DOHH2 (cell line): ENCODE measurements at regions not wholly inside any gene's neighbourhood (a gene's known extent, or its start where the extent isn't known, plus 50 kb on each side); places are given as distances from the start of the nearest gene placed in this dataset.

Experiments used
- H3F3A ChIP-seq: fragments of 200-600 bp; sonication (generic), shearing (Covaris generic); 2 replicates; pipeline ENCODE4 v1.6.0; 2016; ENCODE audit warnings: antibody characterized with exemption, mild to moderate bottlenecking; ENCODE audit not compliant: control insufficient read depth, insufficient read depth
- H3K27ac ChIP-seq: fragments of 200-600 bp; sonication (generic); 2 replicates; pipeline ENCODE4 v1.5.1; 2014; ENCODE audit warnings: low read depth, mild to moderate bottlenecking, low read length, moderate library complexity
- H3K27me3 ChIP-seq: fragments of 200-600 bp; sonication (generic); 2 replicates; pipeline ENCODE4 v1.6.1; 2014; ENCODE audit warnings: mild to moderate bottlenecking, low read length, mixed read lengths; ENCODE audit not compliant: control insufficient read depth
- H3K36me3 ChIP-seq: fragments of 200-600 bp; sonication (generic); 2 replicates; pipeline ENCODE4 v1.6.1; 2014; ENCODE audit warnings: mild to moderate bottlenecking, low read length, moderate library complexity, mixed read lengths; ENCODE audit not compliant: control insufficient read depth
- H3K4me1 ChIP-seq: fragments of 200-600 bp; sonication (generic); 2 replicates; pipeline ENCODE4 v1.6.1; 2014; ENCODE audit warnings: mild to moderate bottlenecking, low read length, mixed read lengths; ENCODE audit not compliant: control insufficient read depth
- H3K4me2 ChIP-seq: fragments of 200-600 bp; sonication (generic); 2 replicates; pipeline ENCODE4 v1.6.0; 2014; ENCODE audit warnings: mild to moderate bottlenecking, low read length, moderate library complexity
- H3K4me3 ChIP-seq: fragments of 200-600 bp; sonication (generic); 2 replicates; pipeline ENCODE4 v1.5.1; 2014; ENCODE audit warnings: mild to moderate bottlenecking, low read length, mixed read lengths
- H3K79me2 ChIP-seq: fragments of 200-600 bp; sonication (generic); 2 replicates; pipeline ENCODE4 v1.6.1; 2014; ENCODE audit warnings: mild to moderate bottlenecking, low read length, mixed read lengths; ENCODE audit not compliant: control insufficient read depth
- H3K9me2 ChIP-seq: fragments of 200-600 bp; sonication (generic); replicated peaks from 2 replicates; pipeline ENCODE4 v1.6.1; 2014; ENCODE audit warnings: mild to moderate bottlenecking, low read length, mixed read lengths; ENCODE audit not compliant: control insufficient read depth
- H3K9me3 ChIP-seq: fragments of 200-600 bp; sonication (generic); 2 replicates; pipeline ENCODE4 v1.6.1; 2014; ENCODE audit warnings: antibody characterized with exemption, low read length, mixed read lengths; ENCODE audit not compliant: control insufficient read depth, insufficient read depth
- H4K20me1 ChIP-seq: fragments of 200-600 bp; sonication (generic); 2 replicates; pipeline ENCODE4 v1.6.0; 2014; ENCODE audit warnings: low read depth, mild to moderate bottlenecking, antibody characterized with exemption, low read length, moderate library complexity; ENCODE audit not compliant: control insufficient read depth, insufficient read depth
- CTCF ChIP-seq: fragments of 200-600 bp; sonication (generic); IDR thresholded peaks from one replicate; pipeline ENCODE4 v1.5.1; 2014; ENCODE audit warnings: antibody characterized with exemption, mild to moderate bottlenecking, low read depth, low read length; ENCODE audit not compliant: poor library complexity, severe bottlenecking
- EZH2phosphoT487 ChIP-seq: fragments of 200-600 bp; sonication (generic); IDR thresholded peaks from 2 replicates; pipeline ENCODE4 v1.6.1; 2017; ENCODE audit warnings: borderline replicate concordance, mild to moderate bottlenecking, antibody characterized with exemption, low read length, moderate library complexity, mixed read lengths

GRCh38 chr10:6999232-6999925, 411.5 kb downstream of the SFMBT2 start:
- no peaks in the 10 kb centered on the region for H3K4me1 ChIP-seq
- H3F3A ChIP-seq = no peaks in the 10 kb centered on the region
- H3K4me3 ChIP-seq = no peak overlapping the region
- H3K27me3 ChIP-seq = no peaks in the 10 kb centered on the region
- H3K4me2 ChIP-seq = no peak overlapping the region
- no peak for TF ChIP-seq EZH2phosphoT487
- no peak for TF ChIP-seq CTCF
- H4K20me1 ChIP-seq = no peaks in the 10 kb centered on the region
- H3K9me3 ChIP-seq = no peaks in the 10 kb centered on the region
- H3K36me3 ChIP-seq = no peaks in the 10 kb centered on the region
- no peaks in the 10 kb centered on the region for H3K9me2 ChIP-seq
- no peak overlapping the region for H3K27ac ChIP-seq
- no peaks in the 10 kb centered on the region for H3K79me2 ChIP-seq

- H4K20me1 ChIP-seq = no peaks in the 10 kb centered on the region
- no peaks in the 10 kb centered on the region for H3K4me1 ChIP-seq
- no peak overlapping the region for H3K27ac ChIP-seq
- H3K79me2 ChIP-seq = no peaks in the 10 kb centered on the region
- H3K9me2 ChIP-seq = no peaks in the 10 kb centered on the region
- no peak for TF ChIP-seq CTCF
- TF ChIP-seq EZH2phosphoT487 = no peak
- H3K4me3 ChIP-seq = no peak overlapping the region
- H3K36me3 ChIP-seq = no peaks in the 10 kb centered on the region
- no peaks in the 10 kb centered on the region for H3K9me3 ChIP-seq
- no peaks in the 10 kb centered on the region for H3K27me3 ChIP-seq
- no peaks in the 10 kb centered on the region for H3F3A ChIP-seq
- no peak overlapping the region for H3K4me2 ChIP-seq
These were observed 413.3 kb downstream of the SFMBT2 start for GRCh38 chr10:6997509-6997908.

GRCh38 chr10:6996431-6996830, 414.4 kb downstream of the SFMBT2 start:
- no peaks in the 10 kb centered on the region for H3K4me1 ChIP-seq
- no peaks in the 10 kb centered on the region for H3K9me2 ChIP-seq
- H3K9me3 ChIP-seq = no peaks in the 10 kb centered on the region
- no peak overlapping the region for H3K27ac ChIP-seq
- TF ChIP-seq CTCF (no peak), EZH2phosphoT487 (no peak)
- H3K27me3 ChIP-seq = no peaks in the 10 kb centered on the region
- no peak overlapping the region for H3K4me3 ChIP-seq
- H3F3A ChIP-seq = no peaks in the 10 kb centered on the region
- no peak overlapping the region for H3K4me2 ChIP-seq
- no peaks in the 10 kb centered on the region for H3K79me2 ChIP-seq
- no peaks in the 10 kb centered on the region for H4K20me1 ChIP-seq
- no peaks in the 10 kb centered on the region for H3K36me3 ChIP-seq
